HG03469 (cell line): ENCODE measurements at regions not wholly inside any gene's neighbourhood (a gene's known extent, or its start where the extent isn't known, plus 50 kb on each side); places are given as distances from the start of the nearest gene placed in this dataset.

Experiments used
- ATAC-seq: cut with Tn5 transposase; IDR thresholded peaks from one replicate; pipeline ENCODE4 v1.9.1; 2021; ENCODE audit warnings: mild to moderate bottlenecking, moderate library complexity, moderate number of reproducible peaks; ENCODE audit not compliant: unreplicated experiment

GRCh38 chr12:3972576-3972975, 99.4 kb upstream of the PARP11 start:
- ATAC-seq: no peak

- ATAC-seq: no peak
Observed at GRCh38 chr12:3968523-3968922, 95.3 kb upstream of the PARP11 start.

- no peak for ATAC-seq
Observed at GRCh38 chr12:3967556-3968160, 94.5 kb upstream of the PARP11 start.

GRCh38 chr12:3966376-3966775, 93.2 kb upstream of the PARP11 start:
- ATAC-seq: no peak

- ATAC-seq: no peak
Observed at GRCh38 chr12:3965046-3965445, 91.8 kb upstream of the PARP11 start.

- ATAC-seq: no peak
Observed at GRCh38 chr12:3964439-3964838, 91.2 kb upstream of the PARP11 start.

- no peak for ATAC-seq
Observed at GRCh38 chr12:3962631-3963483, 89.7 kb upstream of the PARP11 start.

GRCh38 chr12:3961591-3961990, 88.4 kb upstream of the PARP11 start:
- ATAC-seq: no peak

GRCh38 chr12:3959799-3960560, 86.8 kb upstream of the PARP11 start:
- ATAC-seq: no peak

- ATAC-seq: no peak
Observed at GRCh38 chr12:3958534-3958933, 85.3 kb upstream of the PARP11 start.

GRCh38 chr12:3951380-3952135, 78.4 kb upstream of the PARP11 start:
- ATAC-seq: no peak

GRCh38 chr12:3950714-3951320, 77.6 kb upstream of the PARP11 start:
- ATAC-seq: no peak

- no peak for ATAC-seq
Observed at GRCh38 chr12:3947781-3948180, 74.6 kb upstream of the PARP11 start.

- ATAC-seq: no peak
Observed at GRCh38 chr12:3945671-3946070, 72.5 kb upstream of the PARP11 start.

- ATAC-seq: no peak
Observed at GRCh38 chr12:3944620-3945019, 71.4 kb upstream of the PARP11 start.

- no peak for ATAC-seq
Observed at GRCh38 chr12:3938042-3938544, 64.9 kb upstream of the PARP11 start.

- ATAC-seq: no peak
Observed at GRCh38 chr12:3935078-3935477, 61.9 kb upstream of the PARP11 start.

GRCh38 chr12:3933819-3934192, 60.6 kb upstream of the PARP11 start:
- ATAC-seq: no peak

GRCh38 chr12:3933074-3933818, 60.0 kb upstream of the PARP11 start:
- ATAC-seq: no peak

- ATAC-seq: no peak
Observed at GRCh38 chr12:3931776-3932175, 58.6 kb upstream of the PARP11 start.
